IMR-90 (cell line): ENCODE measurements at regions not wholly inside any gene's neighbourhood (a gene's known extent, or its start where the extent isn't known, plus 50 kb on each side); places are given as distances from the start of the nearest gene placed in this dataset.

ENCODE experiments used
- BHLHE40 ChIP-seq: fragments of 150-350 bp; IDR thresholded peaks from 2 replicates; pipeline ENCODE4 v1.6.1; 2016; ENCODE audit warnings: mild to moderate bottlenecking, low read depth, low read length
- CEBPB ChIP-seq: IDR thresholded peaks from 2 replicates; pipeline ENCODE4 v1.6.1; 2012; ENCODE audit warnings: low read depth, low read length, improper control_type of control experiment
- CHD1 ChIP-seq: IDR thresholded peaks from 2 replicates; pipeline ENCODE4 v1.6.1; 2012; ENCODE audit warnings: low read depth, low read length, improper control_type of control experiment
- MAFK ChIP-seq: IDR thresholded peaks from 2 replicates; pipeline ENCODE4 v1.6.1; 2012; ENCODE audit warnings: low read depth, low read length, improper control_type of control experiment
- MAZ ChIP-seq: IDR thresholded peaks from 2 replicates; pipeline ENCODE4 v1.6.1; 2012; ENCODE audit warnings: low read depth, mild to moderate bottlenecking, low read length, improper control_type of control experiment, moderate library complexity, borderline replicate concordance
- MXI1 ChIP-seq: IDR thresholded peaks from 2 replicates; pipeline ENCODE4 v1.6.1; 2012; ENCODE audit warnings: low read depth, mild to moderate bottlenecking, low read length, moderate library complexity, borderline replicate concordance
- POLR2A ChIP-seq: IDR thresholded peaks from 2 replicates; pipeline ENCODE4 v1.6.1; 2012; ENCODE audit warnings: mild to moderate bottlenecking, low read depth, low read length
- RAD21 ChIP-seq: IDR thresholded peaks from 2 replicates; pipeline ENCODE4 v1.6.1; 2012; ENCODE audit warnings: low read length, improper control_type of control experiment
- RCOR1 ChIP-seq: IDR thresholded peaks from 2 replicates; pipeline ENCODE4 v1.6.1; 2012; ENCODE audit warnings: mild to moderate bottlenecking, low read length, improper control_type of control experiment; ENCODE audit not compliant: insufficient replicate concordance
- RFX5 ChIP-seq: IDR thresholded peaks from 2 replicates; pipeline ENCODE4 v1.8.0; 2012; ENCODE audit warnings: low read depth, mild to moderate bottlenecking, low read length, moderate library complexity
- SMC3 ChIP-seq: fragments of 150-350 bp; IDR thresholded peaks from 2 replicates; pipeline ENCODE4 v1.6.1; 2016; ENCODE audit warnings: low read depth, mild to moderate bottlenecking, antibody characterized with exemption, low read length, moderate library complexity
- TF ChIP-seq, protein P1 (sequence below): conservative IDR thresholded peaks from 2 replicates; pipeline ENCODE4 v1.5.1; 2012; ENCODE audit warnings: mild to moderate bottlenecking, low read depth, low read length, improper control_type of control experiment
- TF ChIP-seq, protein P2 (sequence below): fragments of 150-350 bp; IDR thresholded peaks from 2 replicates; pipeline ENCODE4 v1.6.1; 2016; ENCODE audit warnings: low read depth, mild to moderate bottlenecking, low read length, moderate library complexity, borderline replicate concordance

DNA sequence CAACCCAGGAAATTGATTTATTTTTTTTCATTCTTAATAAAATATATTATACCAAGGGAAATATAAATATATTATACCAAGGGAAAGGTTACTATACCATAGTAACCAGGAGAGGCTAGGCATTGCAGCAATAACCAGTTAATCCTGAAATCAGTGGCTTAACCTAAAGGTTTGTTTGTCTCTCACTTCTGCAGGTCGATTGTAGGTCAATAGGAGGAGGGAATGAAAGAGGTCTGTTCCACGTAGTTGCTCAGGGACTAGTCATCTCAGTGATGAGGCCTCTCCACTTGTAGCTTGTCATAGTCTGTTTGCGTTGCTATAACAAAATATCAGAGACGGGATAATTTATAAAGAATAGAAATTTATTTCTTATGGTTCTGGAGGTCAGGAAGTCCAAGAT, 168.0 kb downstream of the GJA1 start:
- no peak for TF ChIP-seq POLR2A
- TF ChIP-seq, protein P1, sequence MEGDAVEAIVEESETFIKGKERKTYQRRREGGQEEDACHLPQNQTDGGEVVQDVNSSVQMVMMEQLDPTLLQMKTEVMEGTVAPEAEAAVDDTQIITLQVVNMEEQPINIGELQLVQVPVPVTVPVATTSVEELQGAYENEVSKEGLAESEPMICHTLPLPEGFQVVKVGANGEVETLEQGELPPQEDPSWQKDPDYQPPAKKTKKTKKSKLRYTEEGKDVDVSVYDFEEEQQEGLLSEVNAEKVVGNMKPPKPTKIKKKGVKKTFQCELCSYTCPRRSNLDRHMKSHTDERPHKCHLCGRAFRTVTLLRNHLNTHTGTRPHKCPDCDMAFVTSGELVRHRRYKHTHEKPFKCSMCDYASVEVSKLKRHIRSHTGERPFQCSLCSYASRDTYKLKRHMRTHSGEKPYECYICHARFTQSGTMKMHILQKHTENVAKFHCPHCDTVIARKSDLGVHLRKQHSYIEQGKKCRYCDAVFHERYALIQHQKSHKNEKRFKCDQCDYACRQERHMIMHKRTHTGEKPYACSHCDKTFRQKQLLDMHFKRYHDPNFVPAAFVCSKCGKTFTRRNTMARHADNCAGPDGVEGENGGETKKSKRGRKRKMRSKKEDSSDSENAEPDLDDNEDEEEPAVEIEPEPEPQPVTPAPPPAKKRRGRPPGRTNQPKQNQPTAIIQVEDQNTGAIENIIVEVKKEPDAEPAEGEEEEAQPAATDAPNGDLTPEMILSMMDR: no peak
- no peak for TF ChIP-seq MAZ
- no peak for TF ChIP-seq RCOR1
- no peak for TF ChIP-seq CHD1
- no peak for TF ChIP-seq BHLHE40
- TF ChIP-seq, protein P2, sequence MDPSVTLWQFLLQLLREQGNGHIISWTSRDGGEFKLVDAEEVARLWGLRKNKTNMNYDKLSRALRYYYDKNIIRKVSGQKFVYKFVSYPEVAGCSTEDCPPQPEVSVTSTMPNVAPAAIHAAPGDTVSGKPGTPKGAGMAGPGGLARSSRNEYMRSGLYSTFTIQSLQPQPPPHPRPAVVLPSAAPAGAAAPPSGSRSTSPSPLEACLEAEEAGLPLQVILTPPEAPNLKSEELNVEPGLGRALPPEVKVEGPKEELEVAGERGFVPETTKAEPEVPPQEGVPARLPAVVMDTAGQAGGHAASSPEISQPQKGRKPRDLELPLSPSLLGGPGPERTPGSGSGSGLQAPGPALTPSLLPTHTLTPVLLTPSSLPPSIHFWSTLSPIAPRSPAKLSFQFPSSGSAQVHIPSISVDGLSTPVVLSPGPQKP: no peak
- TF ChIP-seq SMC3: no peak
- TF ChIP-seq RFX5: no peak
- TF ChIP-seq RAD21: no peak
- no peak for TF ChIP-seq MAFK
- no peak for TF ChIP-seq CEBPB
- no peak for TF ChIP-seq MXI1
